CD4-positive, alpha-beta T cell (primary cell): ENCODE measurements at regions not wholly inside any gene's neighbourhood (a gene's known extent, or its start where the extent isn't known, plus 50 kb on each side); places are given as distances from the start of the nearest gene placed in this dataset.

Experiments
- ATAC-seq: fragments of 200-7000 bp; cut with Tn5 transposase; one replicate; pipeline ENCODE4 v1.10.0; 2022; ENCODE audit warnings: mild to moderate bottlenecking; ENCODE audit not compliant: poor library complexity
- CTCF ChIA-PET: fragments of 350-600 bp; sonication (Branson Sonifier 250); formaldehyde crosslinking; loops from one replicate; lab custom pipeline; 2021; ENCODE audit warnings: antibody characterized with exemption, inconsistent platforms; lab: Charles Lee
- POLR2A ChIA-PET: fragments of 350-600 bp; sonication (Branson Sonifier 250); formaldehyde crosslinking; loops from one replicate; lab custom pipeline; 2021; ENCODE audit warnings: antibody characterized with exemption, inconsistent platforms; lab: Charles Lee
- DNase-seq, 14 experiments: peaks; one replicate each; pipeline ENCODE4 v3.0.0-alpha.2; 2013 to 2020; ENCODE audit warnings: mixed read lengths in 2 of 14
- H3K27ac ChIP-seq, 2 donors: one replicate each; pipeline versions ENCODE4 v1.5.1 to v1.7.0; 2013; ENCODE audit warnings: low read length in 2 of 2, low read depth in 1 of 2, mild to moderate bottlenecking in 1 of 2
- H3K27me3 ChIP-seq, 2 experiments: 1 replicate in 1 of 2; 2 replicates in 1 of 2; pipeline versions ENCODE4 v1.6.1 to v1.7.0; 2013; ENCODE audit warnings: low read length in 2 of 2, control low read depth in 1 of 2, mild to moderate bottlenecking in 1 of 2, moderate library complexity in 1 of 2; ENCODE audit not compliant: insufficient read depth in 2 of 2, control insufficient read depth in 1 of 2
- H3K36me3 ChIP-seq: one replicate; pipeline ENCODE4 v1.6.1; 2013; ENCODE audit warnings: low read length, control low read depth; ENCODE audit not compliant: insufficient read depth
- H3K4me1 ChIP-seq: one replicate; pipeline ENCODE4 v1.6.1; 2013; ENCODE audit warnings: low read length, control low read depth; ENCODE audit not compliant: insufficient read depth
- H3K4me3 ChIP-seq: one replicate; pipeline ENCODE4 v1.5.1; 2013; ENCODE audit warnings: mild to moderate bottlenecking, low read length, moderate library complexity
- H3K9me3 ChIP-seq, 2 experiments: 1 replicate in 1 of 2; 2 replicates in 1 of 2; pipeline versions ENCODE4 v1.6.1 to v1.7.0; 2013; ENCODE audit warnings: low read length in 2 of 2, mild to moderate bottlenecking in 2 of 2, control low read depth in 1 of 2, moderate library complexity in 1 of 2; ENCODE audit not compliant: control insufficient read depth in 1 of 2, insufficient read depth in 1 of 2
- H3K27ac Mint-ChIP-seq: one replicate; pipeline ENCODE4 v1.8.0; 2020; ENCODE audit warnings: mixed read lengths
- H3K27me3 Mint-ChIP-seq: one replicate; pipeline ENCODE4 v1.8.0; 2021; ENCODE audit warnings: mixed read lengths
- H3K36me3 Mint-ChIP-seq: one replicate; pipeline ENCODE4 v1.8.0; 2021; ENCODE audit warnings: low read depth, mixed read lengths
- H3K4me1 Mint-ChIP-seq: one replicate; pipeline ENCODE4 v1.8.0; 2021; ENCODE audit warnings: low read depth, mixed read lengths
- H3K4me3 Mint-ChIP-seq: one replicate; pipeline ENCODE4 v1.8.0; 2020; ENCODE audit warnings: mild to moderate bottlenecking, mixed read lengths
- H3K9me3 Mint-ChIP-seq: one replicate; pipeline ENCODE4 v1.8.0; 2020; ENCODE audit warnings: mixed read lengths
- CTCF ChIP-seq: fragments of 200-600 bp; IDR thresholded peaks from one replicate; pipeline ENCODE4 v1.8.0; 2022; ENCODE audit warnings: antibody characterized with exemption, mild to moderate bottlenecking
- intact Hi-C, 2 experiments: fragments of 100-400 bp; cut with DNase I in 1 of 2; cut with micrococcal nuclease in 1 of 2; formaldehyde crosslinking; loops; one replicate each; pipeline versions ENCODE4 v1.15.1 to v1.9.0; 2023 to 2025; cut with DNase I, micrococcal nuclease

DNA sequence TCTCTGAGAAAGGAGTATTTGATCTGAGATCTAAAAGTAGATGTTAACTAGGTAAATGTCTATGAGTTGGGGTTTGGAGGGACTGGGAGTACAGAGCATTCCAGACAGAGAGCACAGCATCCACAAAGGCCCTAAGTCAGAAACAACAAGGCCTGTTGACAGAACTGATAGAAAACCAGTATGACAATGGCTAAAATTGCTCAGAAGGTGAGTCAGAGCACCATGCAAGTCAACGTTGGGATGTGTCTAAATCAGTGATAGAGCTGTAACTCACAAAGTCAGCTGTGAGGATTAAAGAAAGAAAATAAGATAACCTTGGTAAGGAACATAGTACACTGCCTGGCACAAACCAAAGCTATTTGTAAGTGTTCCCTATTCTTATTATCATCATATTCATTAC, 124.0 kb downstream of the CETN3 start:
- H3K9me3 Mint-ChIP-seq, result no peaks in the 10 kb centered on the region
- DNase-seq, result no peak
- Histone ChIP-seq H3K9me3 (no peaks in the 10 kb centered on the region), H3K36me3 (no peaks in the 10 kb centered on the region), H3K4me1 (no peaks in the 10 kb centered on the region), H3K27ac (no peak overlapping the region), H3K4me3 (no peak overlapping the region), H3K27me3 (peaks cover 0 to 4% of the 10 kb centered on the region in 2 experiments)
- H3K27ac Mint-ChIP-seq, result no peak overlapping the region
- H3K4me1 Mint-ChIP-seq, result no peaks in the 10 kb centered on the region
- peaks cover 17% of the 10 kb centered on the region for H3K27me3 Mint-ChIP-seq
- no peak for TF ChIP-seq CTCF
- ATAC-seq, result no peak
- ChIA-PET POLR2A (no interaction called here), CTCF (no interaction called here)
- no peak overlapping the region for H3K4me3 Mint-ChIP-seq
- intact Hi-C loops, result no loop called here
- H3K36me3 Mint-ChIP-seq, result no peaks in the 10 kb centered on the region

DNA sequence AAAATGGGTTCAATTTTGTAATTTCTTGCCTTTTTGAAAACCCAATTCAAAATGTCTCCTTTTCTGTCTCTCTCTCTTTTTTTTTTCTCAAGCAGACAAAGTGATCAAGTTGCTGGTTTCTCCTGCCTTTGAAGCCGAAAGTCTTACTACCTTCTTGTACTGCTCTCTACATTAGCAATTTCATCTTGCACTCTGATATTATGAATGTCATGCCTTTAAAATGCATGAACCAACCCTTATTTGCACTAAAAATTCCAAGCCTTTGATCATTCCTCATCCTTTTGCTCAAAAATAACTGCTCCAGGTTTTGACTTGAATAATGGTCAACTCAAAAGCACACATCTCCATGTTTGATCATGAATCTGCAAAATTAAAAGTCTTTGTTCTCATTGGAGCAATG, 125.2 kb downstream of the CETN3 start:
- H3K4me3 Mint-ChIP-seq, result no peak overlapping the region
- ChIA-PET CTCF (no interaction called here), POLR2A (no interaction called here)
- H3K27ac Mint-ChIP-seq, result no peak overlapping the region
- no peaks in the 10 kb centered on the region for H3K9me3 ChIP-seq
- H3K4me1 ChIP-seq, result no peaks in the 10 kb centered on the region
- H3K27ac ChIP-seq, result no peak overlapping the region
- no peaks in the 10 kb centered on the region for H3K36me3 ChIP-seq
- no peaks in the 10 kb centered on the region for H3K9me3 Mint-ChIP-seq
- no peaks in the 10 kb centered on the region for H3K4me1 Mint-ChIP-seq
- no peak for ATAC-seq
- H3K27me3 ChIP-seq, result peaks cover 0 to 4% of the 10 kb centered on the region in 2 experiments
- no peak for TF ChIP-seq CTCF
- no peak for DNase-seq
- no peaks in the 10 kb centered on the region for H3K36me3 Mint-ChIP-seq
- peaks cover 17% of the 10 kb centered on the region for H3K27me3 Mint-ChIP-seq
- intact Hi-C loops, result no loop called here
- H3K4me3 ChIP-seq, result no peak overlapping the region

GRCh38 chr5:90279091-90279490, 130.5 kb downstream of the CETN3 start:
- Mint-ChIP-seq H3K36me3 (no peaks in the 10 kb centered on the region), H3K27ac (no peak overlapping the region), H3K27me3 (peaks cover 6% of the 10 kb centered on the region), H3K9me3 (no peaks in the 10 kb centered on the region), H3K4me1 (no peaks in the 10 kb centered on the region), H3K4me3 (no peak overlapping the region)
- no peak for TF ChIP-seq CTCF
- H3K9me3 ChIP-seq, result no peaks in the 10 kb centered on the region
- no peak for DNase-seq
- intact Hi-C loops, result no loop called here
- H3K4me3 ChIP-seq, result no peak overlapping the region
- ChIA-PET POLR2A (no interaction called here), CTCF (no interaction called here)
- H3K27me3 ChIP-seq, result peaks cover 0 to 4% of the 10 kb centered on the region in 2 experiments
- H3K4me1 ChIP-seq, result no peaks in the 10 kb centered on the region
- no peak overlapping the region for H3K27ac ChIP-seq
- no peak for ATAC-seq
- no peaks in the 10 kb centered on the region for H3K36me3 ChIP-seq
